HepG2 (cell line): ENCODE measurements at regions not wholly inside any gene's neighbourhood (a gene's known extent, or its start where the extent isn't known, plus 50 kb on each side); places are given as distances from the start of the nearest gene placed in this dataset.

Source experiments
- ATAC-seq: fragments of 200-7000 bp; cut with Tn5 transposase; 3 replicates; pipeline ENCODE4 v1.9.1; 2020; ENCODE audit warnings: mild to moderate bottlenecking, moderate library complexity
- BruUV-seq: library from RNA; stranded (reverse); fragments of 400-500 nt; replicated peaks from 2 replicates; lab custom pipeline; 2021; lab: Mats Ljungman, UMichigan
- CTCF ChIA-PET: fragments of 300-600 bp; formaldehyde crosslinking; extraction: SDS; loops from one replicate; lab custom pipeline; 2021; ENCODE audit warnings: low total read pairs, inconsistent platforms, low intra/inter-chr PET ratio; lab: Yijun Ruan, JAX
- POLR2A ChIA-PET: fragments of 350-600 bp; sonication (Branson Sonifier 250); formaldehyde crosslinking; loops from one replicate; lab custom pipeline; 2020; ENCODE audit warnings: antibody characterized with exemption, inconsistent platforms; lab: Yijun Ruan, JAX
- DNase-seq: peaks from one replicate; pipeline ENCODE4 v3.0.0-alpha.2; 2015; ENCODE audit warnings: low spot score
- FAIRE-seq: peaks from 3 replicates; lab custom pipeline; 2011; peaks lifted over from hg19 to GRCh38; lab: Jason Lieb, UNC
- H2AFZ ChIP-seq: one replicate; pipeline ENCODE4 v1.6.1; 2011; ENCODE audit warnings: low read length, inconsistent platforms
- H3K27ac ChIP-seq: fragments of 300-600 bp; 3 replicates; pipeline ENCODE4 v1.8.0; 2011; ENCODE audit warnings: mixed run types, mild to moderate bottlenecking, mixed read lengths, low read length, inconsistent platforms; ENCODE audit not compliant: insufficient read depth; ENCODE audit errors: extremely low read length
- H3K27me3 ChIP-seq, 2 experiments: fragments of 200-600 bp in 1 of 2; 2 replicates in 1 of 2; 3 replicates in 1 of 2; pipeline versions ENCODE4 v1.6.0 to v1.8.0; 2011; ENCODE audit warnings: low read length in 2 of 2, mild to moderate bottlenecking in 2 of 2, moderate library complexity in 2 of 2, inconsistent platforms in 1 of 2; ENCODE audit not compliant: insufficient read depth in 2 of 2, control insufficient read depth in 1 of 2
- H3K36me3 ChIP-seq, 2 experiments: fragments of 200-600 bp in 1 of 2; replicated peaks in 1 of 2; 2 replicates in 1 of 2; 3 replicates in 1 of 2; pipeline versions ENCODE4 v1.5.1 to v1.8.0; 2011; ENCODE audit warnings: low read length in 2 of 2, inconsistent platforms in 1 of 2; ENCODE audit not compliant: insufficient read depth in 2 of 2, control insufficient read depth in 1 of 2
- H3K4me1 ChIP-seq: 2 replicates; pipeline ENCODE4 v1.5.1; 2012; ENCODE audit warnings: low read length, inconsistent platforms; ENCODE audit not compliant: insufficient read depth
- H3K4me2 ChIP-seq: 2 replicates; pipeline ENCODE4 v1.6.0; 2011; ENCODE audit warnings: low read depth, low read length, inconsistent platforms
- H3K4me3 ChIP-seq, 3 experiments: fragments of 200-600 bp in 1 of 3; sonication (generic), shearing (Covaris generic) in 1 of 3; replicated peaks in 1 of 3; 2 replicates each; pipeline ENCODE4 v1.5.1; 2011 to 2016; ENCODE audit warnings: low read length in 3 of 3, inconsistent platforms in 2 of 3, low read depth in 2 of 3, mild to moderate bottlenecking in 2 of 3, control low read depth in 1 of 3, mixed read lengths in 1 of 3; ENCODE audit not compliant: insufficient read depth in 1 of 3
- H3K79me2 ChIP-seq: one replicate; pipeline ENCODE4 v1.6.1; 2011; ENCODE audit warnings: low read length, inconsistent platforms; ENCODE audit not compliant: insufficient read depth
- H3K9ac ChIP-seq: 2 replicates; pipeline ENCODE4 v1.6.0; 2011; ENCODE audit warnings: mild to moderate bottlenecking, low read depth, low read length, inconsistent platforms; ENCODE audit not compliant: insufficient read depth
- H3K9me3 ChIP-seq: 2 replicates; pipeline ENCODE4 v1.5.1; 2012; ENCODE audit warnings: mild to moderate bottlenecking, low read length
- H4K20me1 ChIP-seq: 2 replicates; pipeline ENCODE4 v1.6.0; 2011; ENCODE audit warnings: inconsistent platforms, mild to moderate bottlenecking, low read length, moderate library complexity; ENCODE audit not compliant: insufficient read depth
- CBX2 ChIP-seq, 2 experiments: fragments of 200-600 bp in 1 of 2; sonication (generic); formaldehyde crosslinking in 1 of 2; IDR thresholded peaks; 2 replicates each; pipeline versions ENCODE4 v1.7.0 to v1.8.1; 2018 to 2022; ENCODE audit warnings: low read depth in 2 of 2, low read length in 1 of 2, mild to moderate bottlenecking in 1 of 2, missing genetic modification reagents in 1 of 2
- GMEB2 ChIP-seq: IDR thresholded peaks from 2 replicates; pipeline ENCODE4 v1.6.1; 2016; ENCODE audit warnings: missing biosample characterization, missing genetic modification reagents, low read depth
- HMGA1 ChIP-seq: sonication (generic); formaldehyde crosslinking; conservative IDR thresholded peaks from 2 replicates; pipeline ENCODE4 v1.4.0; 2020; ENCODE audit warnings: missing genetic modification reagents
- HOMEZ ChIP-seq: IDR thresholded peaks from 2 replicates; pipeline ENCODE4 v1.6.1; 2016; ENCODE audit warnings: low read depth
- KDM6A ChIP-seq: IDR thresholded peaks from 2 replicates; pipeline ENCODE4 v1.6.1; 2016; ENCODE audit warnings: low read depth
- MED1 ChIP-seq: sonication (generic); formaldehyde crosslinking; IDR thresholded peaks from 2 replicates; pipeline ENCODE4 v1.4.0; 2020; ENCODE audit warnings: missing genetic modification reagents
- PAXIP1 ChIP-seq: sonication (generic); formaldehyde crosslinking; conservative IDR thresholded peaks from 2 replicates; pipeline ENCODE4 v1.4.0; 2020; ENCODE audit warnings: mild to moderate bottlenecking, missing genetic modification reagents, moderate library complexity
- RAD21 ChIP-seq: fragments of 450-650 bp; formaldehyde crosslinking; IDR thresholded peaks from 2 replicates; pipeline ENCODE4 v1.5.0; 2020; ENCODE audit warnings: mild to moderate bottlenecking
- RBM39 ChIP-seq: fragments of 200-400 bp; formaldehyde crosslinking; IDR thresholded peaks from one replicate; pipeline ENCODE4 v1.6.1; 2018; ENCODE audit warnings: antibody characterized with exemption, mild to moderate bottlenecking, low read depth, low read length; ENCODE audit not compliant: poor library complexity, severe bottlenecking
- TOPORS ChIP-seq: sonication (generic); formaldehyde crosslinking; IDR thresholded peaks from 2 replicates; pipeline ENCODE4 v1.8.0; 2023; ENCODE audit warnings: mild to moderate bottlenecking, missing genetic modification reagents
- XBP1 ChIP-seq: sonication (generic); formaldehyde crosslinking; IDR thresholded peaks from 2 replicates; pipeline ENCODE4 v1.5.0; 2020; ENCODE audit warnings: missing genetic modification reagents
- ZBTB42 ChIP-seq: sonication (generic); formaldehyde crosslinking; IDR thresholded peaks from 2 replicates; pipeline ENCODE4 v1.5.0; 2020; ENCODE audit warnings: mild to moderate bottlenecking, missing genetic modification reagents
- ZNF280B ChIP-seq: sonication (generic); formaldehyde crosslinking; IDR thresholded peaks from 2 replicates; pipeline ENCODE4 v1.5.0; 2020; ENCODE audit warnings: missing genetic modification reagents, mild to moderate bottlenecking, borderline replicate concordance
- ZNF558 ChIP-seq: sonication (generic); formaldehyde crosslinking; IDR thresholded peaks from 2 replicates; pipeline ENCODE4 v1.9.0; 2022; ENCODE audit warnings: mild to moderate bottlenecking, missing genetic modification reagents, borderline replicate concordance
- ZNF605 ChIP-seq: sonication (generic); formaldehyde crosslinking; IDR thresholded peaks from 2 replicates; pipeline ENCODE4 v1.8.0; 2022; ENCODE audit warnings: mild to moderate bottlenecking, missing genetic modification reagents
- ZNF782 ChIP-seq: sonication (generic); formaldehyde crosslinking; IDR thresholded peaks from 2 replicates; pipeline ENCODE4 v1.4.0; 2020; ENCODE audit warnings: missing genetic modification reagents, mild to moderate bottlenecking, borderline replicate concordance
- WGBS: methylation state at CpG from one replicate; pipeline ENCODE4 v1.1.6; 2017; ENCODE audit warnings: low lambda C conversion rate; 5-methylcytosine and 5-hydroxymethylcytosine counted together
- in situ Hi-C: cut with HindIII; loops from 2 replicates; pipeline ENCODE4 v1.10.0; 2017; ENCODE audit warnings: low pct_unique_long_range_greater_than_20kb; ENCODE audit not compliant: extremely low pct_ligation_motif_present
- intact Hi-C: fragments of 100-400 bp; cut with micrococcal nuclease; formaldehyde crosslinking; loops from one replicate; pipeline ENCODE4 v1.10.0; 2022; ENCODE audit not compliant: unreplicated experiment

GRCh38 chr3:35966629-35967464 lies 327.5 kb downstream of the ARPP21 start:
- H3K36me3 ChIP-seq: no peaks in the 10 kb centered on the region
- FAIRE-seq (no peak), DNase-seq (no peak), ATAC-seq (no peak)
- no peaks in the 10 kb centered on the region; a peak in 1 of 5 replicates for H3K27me3 ChIP-seq
- H3K4me2 ChIP-seq: no peak overlapping the region
- no peaks in the 10 kb centered on the region for H3K4me1 ChIP-seq
- 18% methylated on average over 3 of the region's 3 CpGs for WGBS
- H2AFZ ChIP-seq: no peak overlapping the region
- no peaks in the 10 kb centered on the region for H4K20me1 ChIP-seq
- BruUV-seq: no TSS peak
- H3K4me3 ChIP-seq: no peak overlapping the region
- ChIA-PET CTCF (interaction anchor here (2.9 kb wide), 1 partner anchor 734 kb away, joined by 12 read pairs; no protein-coding TSS in a partner anchor), POLR2A (no interaction called here)
- H3K27ac ChIP-seq: no peak overlapping the region
- in situ Hi-C loops: loop anchor here (10.0 kb wide), 1 partner anchor 728 kb away; no protein-coding TSS in a partner anchor
- H3K79me2 ChIP-seq: no peaks in the 10 kb centered on the region
- H3K9me3 ChIP-seq: no peaks in the 10 kb centered on the region
- intact Hi-C loops: no loop called here
- H3K9ac ChIP-seq: no peak overlapping the region
- TF ChIP-seq PAXIP1 (CRISPR knock-in tag) (no peak), RBM39 (no peak), KDM6A (CRISPR knock-in tag) (no peak), ZNF558 (no peak), MED1 (CRISPR knock-in tag) (no peak), RAD21 (no peak), ZNF605 (CRISPR knock-in tag) (no peak), GMEB2 (CRISPR knock-in tag) (no peak), TOPORS (no peak), ZNF782 (CRISPR knock-in tag) (no peak), ZNF280B (no peak), HMGA1 (CRISPR knock-in tag) (no peak), HOMEZ (CRISPR knock-in tag) (no peak), XBP1 (CRISPR knock-in tag) (no peak), ZBTB42 (CRISPR knock-in tag) (no peak), CBX2 (IDR thresholded peaks at IDR 0.05; ENCODE audit: low read depth, low read length) (no peak), CBX2 (CRISPR knock-in tag; IDR thresholded peaks at IDR 0.05; ENCODE audit: low read depth) (no peak)
